GM23338 (cell line): ENCODE measurements at regions not wholly inside any gene's neighbourhood (a gene's known extent, or its start where the extent isn't known, plus 50 kb on each side); places are given as distances from the start of the nearest gene placed in this dataset.

ENCODE experiments used
- ATAC-seq: fragments of 200-7000 bp; cut with Tn5 transposase; 3 replicates; pipeline ENCODE4 v1.9.1; 2020
- DNase-seq: peaks from one replicate; pipeline ENCODE4 v3.0.0-alpha.2; 2015; ENCODE audit warnings: low spot score
- H2AFZ ChIP-seq: fragments of 200-600 bp; sonication (generic); 2 replicates; pipeline ENCODE4 v1.8.0; 2016; ENCODE audit warnings: antibody characterized with exemption, mild to moderate bottlenecking, moderate library complexity
- H3F3A ChIP-seq: fragments of 200-600 bp; sonication (generic); replicated peaks from 2 replicates; pipeline ENCODE4 v1.8.0; 2017; ENCODE audit warnings: antibody characterized with exemption, mixed run types, low read depth
- H3K27ac ChIP-seq: fragments of 200-600 bp; sonication (generic); 2 replicates; pipeline ENCODE4 v1.6.1; 2016; ENCODE audit warnings: low read depth
- H3K27me3 ChIP-seq: fragments of 200-600 bp; sonication (generic); 2 replicates; pipeline ENCODE4 v1.8.0; 2016; ENCODE audit warnings: mild to moderate bottlenecking, mixed run types, moderate library complexity; ENCODE audit not compliant: insufficient read depth
- H3K36me3 ChIP-seq: fragments of 200-600 bp; sonication (generic); 2 replicates; pipeline ENCODE4 v1.8.0; 2016; ENCODE audit warnings: mild to moderate bottlenecking; ENCODE audit not compliant: insufficient read depth
- H3K4me1 ChIP-seq: fragments of 200-600 bp; sonication (generic); 2 replicates; pipeline ENCODE4 v1.8.0; 2016; ENCODE audit warnings: mild to moderate bottlenecking, moderate library complexity; ENCODE audit not compliant: insufficient read depth
- H3K4me2 ChIP-seq: fragments of 200-600 bp; sonication (generic); 2 replicates; pipeline ENCODE4 v1.7.1; 2017; ENCODE audit warnings: mixed run types
- H3K4me3 ChIP-seq: fragments of 200-600 bp; sonication (generic); 2 replicates; pipeline ENCODE4 v1.6.1; 2016; ENCODE audit warnings: mixed run types
- H3K79me2 ChIP-seq: fragments of 200-600 bp; sonication (generic); replicated peaks from 2 replicates; pipeline ENCODE4 v1.8.0; 2017; ENCODE audit warnings: mild to moderate bottlenecking; ENCODE audit not compliant: insufficient read depth
- H3K9me2 ChIP-seq: fragments of 200-600 bp; sonication (generic); 2 replicates; pipeline ENCODE4 v1.8.0; 2017; ENCODE audit not compliant: insufficient read depth
- H4K20me1 ChIP-seq: fragments of 200-600 bp; sonication (generic); replicated peaks from 2 replicates; pipeline ENCODE4 v1.8.0; 2017; ENCODE audit warnings: mild to moderate bottlenecking; ENCODE audit not compliant: insufficient read depth
- H3K27ac Mint-ChIP-seq: 2 replicates; pipeline ENCODE4 v1.8.0; 2020; ENCODE audit warnings: inconsistent platforms, mild to moderate bottlenecking, moderate library complexity, mixed read lengths
- H3K27me3 Mint-ChIP-seq: 3 replicates; pipeline ENCODE4 v1.8.0; 2022; ENCODE audit warnings: low read depth, mild to moderate bottlenecking, moderate library complexity, mixed read lengths, inconsistent platforms; ENCODE audit not compliant: insufficient read depth, poor library complexity
- H3K36me3 Mint-ChIP-seq: 3 replicates; pipeline ENCODE4 v1.8.0; 2021; ENCODE audit warnings: low read depth, mild to moderate bottlenecking, inconsistent platforms, moderate library complexity, mixed read lengths
- H3K4me1 Mint-ChIP-seq: 3 replicates; pipeline ENCODE4 v1.8.0; 2020; ENCODE audit warnings: mild to moderate bottlenecking, inconsistent platforms, mixed read lengths
- H3K4me3 Mint-ChIP-seq: 3 replicates; pipeline ENCODE4 v1.8.0; 2021; ENCODE audit warnings: moderate library complexity, mild to moderate bottlenecking, inconsistent platforms, mixed read lengths
- H3K9me3 Mint-ChIP-seq: 3 replicates; pipeline ENCODE4 v1.8.0; 2020; ENCODE audit warnings: moderate library complexity, mild to moderate bottlenecking, inconsistent platforms, mixed read lengths
- CREB1 ChIP-seq: fragments of 250-450 bp; sonication (Bioruptor Pico); IDR thresholded peaks from 2 replicates; pipeline ENCODE4 v1.5.0; 2020; ENCODE audit warnings: low read depth, mild to moderate bottlenecking, moderate library complexity
- CTCF ChIP-seq, 2 experiments: fragments of 200-600 bp in 1 of 2; sonication (generic) in 1 of 2; conservative IDR thresholded peaks; 2 replicates each; pipeline versions ENCODE4 v1.5.1 to v1.6.1; 2016 to 2017; ENCODE audit warnings: antibody characterized with exemption in 2 of 2, low read depth in 2 of 2, mild to moderate bottlenecking in 2 of 2, moderate library complexity in 1 of 2
- ETS1 ChIP-seq: IDR thresholded peaks from 2 replicates; pipeline ENCODE4 v1.6.1; 2016; ENCODE audit warnings: antibody characterized with exemption
- EZH2phosphoT487 ChIP-seq: fragments of 200-600 bp; sonication (generic); IDR thresholded peaks from one replicate; pipeline ENCODE4 v1.8.1; 2018; ENCODE audit warnings: antibody characterized with exemption; ENCODE audit not compliant: unreplicated experiment
- JUNB ChIP-seq: IDR thresholded peaks from one replicate; pipeline ENCODE4 v1.6.1; 2016; ENCODE audit warnings: antibody characterized with exemption; ENCODE audit not compliant: unreplicated experiment
- NANOG ChIP-seq: IDR thresholded peaks from 2 replicates; pipeline ENCODE4 v1.6.1; 2016; ENCODE audit warnings: antibody characterized with exemption, borderline replicate concordance
- POLR2AphosphoS5 ChIP-seq: IDR thresholded peaks from 2 replicates; pipeline ENCODE4 v1.6.1; 2016; ENCODE audit warnings: antibody characterized with exemption, low read depth
- REST ChIP-seq: IDR thresholded peaks from one replicate; pipeline ENCODE4 v1.6.1; 2018; ENCODE audit warnings: antibody characterized with exemption; ENCODE audit not compliant: unreplicated experiment
- STAT1 ChIP-seq: IDR thresholded peaks from one replicate; pipeline ENCODE4 v1.6.1; 2016; ENCODE audit warnings: antibody characterized with exemption; ENCODE audit not compliant: unreplicated experiment
- ZNF331 ChIP-seq: fragments of 250-450 bp; sonication (Bioruptor Pico); IDR thresholded peaks from 2 replicates; pipeline ENCODE4 v1.5.0; 2020; ENCODE audit warnings: low read depth, mild to moderate bottlenecking, moderate library complexity
- ZNF462 ChIP-seq: fragments of 250-450 bp; sonication (Bioruptor Pico); IDR thresholded peaks from 2 replicates; pipeline ENCODE4 v1.5.0; 2020; ENCODE audit warnings: mild to moderate bottlenecking, moderate library complexity

- no peaks in the 10 kb centered on the region for H3F3A ChIP-seq
- no peak overlapping the region for H2AFZ ChIP-seq
- H3K79me2 ChIP-seq: no peaks in the 10 kb centered on the region
- Mint-ChIP-seq H3K4me1 (peaks cover 3% of the 10 kb centered on the region; the same call in 1 of the 3 replicates), H3K9me3 (no peaks in the 10 kb centered on the region), H3K27ac (no peak overlapping the region), H3K4me3 (no peak overlapping the region), H3K36me3 (no peaks in the 10 kb centered on the region), H3K27me3 (no peaks in the 10 kb centered on the region)
- ATAC-seq (no peak), DNase-seq (no peak)
- H3K36me3 ChIP-seq: no peaks in the 10 kb centered on the region
- TF ChIP-seq CTCF (conservative IDR thresholded peaks at IDR 0.05; ENCODE audit: low read depth in 2 of 2): no peak
- no peak for TF ChIP-seq ETS1
- TF ChIP-seq POLR2AphosphoS5: no peak
- TF ChIP-seq STAT1: no peak
- no peak for TF ChIP-seq ZNF331 (CRISPR knock-in tag)
- TF ChIP-seq CREB1: no peak
- no peak for TF ChIP-seq NANOG
- no peak for TF ChIP-seq EZH2phosphoT487
- TF ChIP-seq ZNF462: no peak
- no peak for TF ChIP-seq REST
- TF ChIP-seq JUNB: no peak
- no peaks in the 10 kb centered on the region for H3K4me1 ChIP-seq
- no peak overlapping the region for H3K4me2 ChIP-seq
- H3K4me3 ChIP-seq: no peak overlapping the region
- no peaks in the 10 kb centered on the region for H3K9me2 ChIP-seq
- no peaks in the 10 kb centered on the region for H4K20me1 ChIP-seq
- H3K27me3 ChIP-seq: no peaks in the 10 kb centered on the region
- no peak overlapping the region for H3K27ac ChIP-seq
Measured at GRCh38 chr3:176628101-176628639, 569.1 kb downstream of the TBL1XR1 start.
